ENCODE measurements at regions not wholly inside any gene's neighbourhood (a gene's known extent, or its start where the extent isn't known, plus 50 kb on each side); places are given as distances from the start of the nearest gene placed in this dataset.

GRCh38 chr11:106271086-106271485 is 193.6 kb downstream of the AASDHPPT start:
- H2AFZ ChIP-seq (ENCODE audit: low read depth, low read length), result no peak overlapping the region
- Mint-ChIP-seq H3K27me3 (ENCODE audit: low read depth, unreplicated experiment) (no peaks in the 10 kb centered on the region), H3K9me3 (ENCODE audit: unreplicated experiment) (peaks cover 6% of the 10 kb centered on the region), H3K36me3 (ENCODE audit: low read depth, unreplicated experiment) (no peaks in the 10 kb centered on the region), H3K4me3 (ENCODE audit: unreplicated experiment) (no peak overlapping the region), H3K4me1 (ENCODE audit: low read depth, unreplicated experiment) (peaks cover 15% of the 10 kb centered on the region), H3K27ac (ENCODE audit: unreplicated experiment) (peak overlapping the region; percentile 77)
- no peaks in the 10 kb centered on the region for H3K27me3 ChIP-seq (ENCODE audit: insufficient read depth, low read length)
- FAIRE-seq (peak; percentile 70), DNase-seq (ENCODE audit: low read depth) (peak; percentile 77)
- H3K4me3 ChIP-seq (ENCODE audit: insufficient read depth, low read depth, low read length), result no peak overlapping the region
- peaks cover 3% of the 10 kb centered on the region for H3K4me1 ChIP-seq (ENCODE audit: insufficient read depth, low read length)
- TF ChIP-seq EZH2 (IDR thresholded peaks at IDR 0.05; ENCODE audit: insufficient read depth, low read length) (no peak), CTCF (IDR thresholded peaks at IDR 0.05; ENCODE audit: insufficient read depth, low read depth, low read length) (no peak)
- no peak overlapping the region for H3K4me2 ChIP-seq (ENCODE audit: low read length)
- H3K27ac ChIP-seq (ENCODE audit: low read depth, low read length), result peak overlapping the region; percentile 7
- no peaks in the 10 kb centered on the region for H3K9me3 ChIP-seq (ENCODE audit: insufficient read depth, low read depth, low read length)
- H4K20me1 ChIP-seq (ENCODE audit: insufficient read depth, low read length), result no peaks in the 10 kb centered on the region
- H3K36me3 ChIP-seq (ENCODE audit: insufficient read depth, low read length), result no peaks in the 10 kb centered on the region
- H3K9ac ChIP-seq (ENCODE audit: low read length), result no peak overlapping the region
- no peaks in the 10 kb centered on the region for H3K79me2 ChIP-seq (ENCODE audit: insufficient read depth, low read length)

DNA sequence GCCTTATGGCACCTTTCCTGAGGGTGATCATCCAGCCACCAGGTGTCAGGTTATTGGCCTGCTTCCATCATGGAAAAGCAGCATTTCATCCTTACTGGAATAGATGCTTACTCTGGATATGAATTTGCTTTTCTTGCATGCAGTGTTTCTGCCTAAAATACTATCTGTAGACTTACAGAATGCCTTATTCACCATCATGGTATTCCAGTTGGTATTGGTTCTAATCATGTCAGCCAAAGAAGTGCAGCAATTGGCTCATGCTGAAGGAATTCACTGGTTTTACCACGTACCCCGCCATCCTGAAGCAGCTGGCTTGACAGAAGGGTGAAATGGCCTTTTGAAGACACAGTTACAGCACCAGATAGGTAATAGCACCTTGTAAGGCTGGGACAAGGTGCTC is 194.2 kb downstream of the AASDHPPT start:
- no peaks in the 10 kb centered on the region for H3K36me3 Mint-ChIP-seq (ENCODE audit: low read depth, unreplicated experiment)
- peak overlapping the region; percentile 44 for H2AFZ ChIP-seq (ENCODE audit: low read depth, low read length)
- no peak overlapping the region for H3K9ac ChIP-seq (ENCODE audit: low read length)
- peaks cover 3% of the 10 kb centered on the region for H3K4me1 ChIP-seq (ENCODE audit: insufficient read depth, low read length)
- no peaks in the 10 kb centered on the region for H3K79me2 ChIP-seq (ENCODE audit: insufficient read depth, low read length)
- DNase-seq (ENCODE audit: low read depth), result peak; percentile 64
- peak; percentile 58 for FAIRE-seq
- no peak overlapping the region for H3K27ac Mint-ChIP-seq (ENCODE audit: unreplicated experiment)
- no peak overlapping the region for H3K4me2 ChIP-seq (ENCODE audit: low read length)
- H3K9me3 Mint-ChIP-seq (ENCODE audit: unreplicated experiment), result peaks cover 2% of the 10 kb centered on the region
- H3K27ac ChIP-seq (ENCODE audit: low read depth, low read length), result peak overlapping the region; percentile 13
- no peak overlapping the region for H3K4me3 Mint-ChIP-seq (ENCODE audit: unreplicated experiment)
- no peaks in the 10 kb centered on the region for H4K20me1 ChIP-seq (ENCODE audit: insufficient read depth, low read length)
- H3K4me1 Mint-ChIP-seq (ENCODE audit: low read depth, unreplicated experiment), result peaks cover 20% of the 10 kb centered on the region
- H3K27me3 Mint-ChIP-seq (ENCODE audit: low read depth, unreplicated experiment), result no peaks in the 10 kb centered on the region
- no peaks in the 10 kb centered on the region for H3K27me3 ChIP-seq (ENCODE audit: insufficient read depth, low read length)
- no peaks in the 10 kb centered on the region for H3K36me3 ChIP-seq (ENCODE audit: insufficient read depth, low read length)
- no peak overlapping the region for H3K4me3 ChIP-seq (ENCODE audit: insufficient read depth, low read depth, low read length)
- TF ChIP-seq CTCF (IDR thresholded peaks at IDR 0.05; ENCODE audit: insufficient read depth, low read depth, low read length), result no peak
- TF ChIP-seq EZH2 (IDR thresholded peaks at IDR 0.05; ENCODE audit: insufficient read depth, low read length), result no peak
- no peaks in the 10 kb centered on the region for H3K9me3 ChIP-seq (ENCODE audit: insufficient read depth, low read depth, low read length)

DNA sequence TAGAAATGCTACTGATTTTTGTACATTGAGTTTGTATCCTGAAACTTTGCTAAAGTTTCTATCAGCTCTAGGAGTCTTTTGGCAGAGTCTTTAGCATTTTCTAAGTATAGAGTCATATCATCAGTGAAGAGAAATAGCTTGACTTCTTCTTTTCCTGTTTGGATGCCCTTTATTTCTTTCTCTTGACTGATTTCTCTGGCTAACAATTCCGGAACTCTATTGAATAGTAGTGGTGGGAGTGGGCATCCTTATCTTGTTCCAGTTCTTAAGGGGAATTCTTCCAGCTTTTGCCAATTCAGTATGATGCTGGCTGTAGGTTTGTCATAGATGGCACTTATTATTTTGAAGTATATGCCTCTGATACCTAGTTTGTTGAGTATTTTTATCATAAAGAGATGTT is 197.7 kb downstream of the AASDHPPT start:
- H3K9me3 ChIP-seq (ENCODE audit: insufficient read depth, low read depth, low read length), result no peaks in the 10 kb centered on the region

More for the DNA sequence above, 197.7 kb downstream of the AASDHPPT start:
- no peak overlapping the region for H3K9ac ChIP-seq (ENCODE audit: low read length)
- no peaks in the 10 kb centered on the region for H3K36me3 Mint-ChIP-seq (ENCODE audit: low read depth, unreplicated experiment)
- H3K4me2 ChIP-seq (ENCODE audit: low read length), result no peak overlapping the region
- H3K27ac ChIP-seq (ENCODE audit: low read depth, low read length), result no peak overlapping the region
- no peak for TF ChIP-seq EZH2 (IDR thresholded peaks at IDR 0.05; ENCODE audit: insufficient read depth, low read length)
- no peak for TF ChIP-seq CTCF (IDR thresholded peaks at IDR 0.05; ENCODE audit: insufficient read depth, low read depth, low read length)
- no peaks in the 10 kb centered on the region for H3K79me2 ChIP-seq (ENCODE audit: insufficient read depth, low read length)
- no peak for FAIRE-seq
- no peaks in the 10 kb centered on the region for H3K27me3 Mint-ChIP-seq (ENCODE audit: low read depth, unreplicated experiment)
- peaks cover 2% of the 10 kb centered on the region for H3K9me3 Mint-ChIP-seq (ENCODE audit: unreplicated experiment)
- H3K36me3 ChIP-seq (ENCODE audit: insufficient read depth, low read length), result no peaks in the 10 kb centered on the region
- H3K4me3 ChIP-seq (ENCODE audit: insufficient read depth, low read depth, low read length), result no peak overlapping the region
- no peaks in the 10 kb centered on the region for H4K20me1 ChIP-seq (ENCODE audit: insufficient read depth, low read length)
- H3K27ac Mint-ChIP-seq (ENCODE audit: unreplicated experiment), result no peak overlapping the region
- H3K4me1 Mint-ChIP-seq (ENCODE audit: low read depth, unreplicated experiment), result peaks cover 31% of the 10 kb centered on the region
- H2AFZ ChIP-seq (ENCODE audit: low read depth, low read length), result no peak overlapping the region
- H3K4me1 ChIP-seq (ENCODE audit: insufficient read depth, low read length), result peaks cover 3% of the 10 kb centered on the region
- no peaks in the 10 kb centered on the region for H3K27me3 ChIP-seq (ENCODE audit: insufficient read depth, low read length)
- peak; percentile 51 for DNase-seq (ENCODE audit: low read depth)
- H3K4me3 Mint-ChIP-seq (ENCODE audit: unreplicated experiment), result no peak overlapping the region

All from astrocyte (in vitro differentiated cells and primary cell).